GM12878 (cell line): ENCODE measurements at regions not wholly inside any gene's neighbourhood (a gene's known extent, or its start where the extent isn't known, plus 50 kb on each side); places are given as distances from the start of the nearest gene placed in this dataset.

Experiments
- DPF2 ChIP-seq: fragments of 450-650 bp; IDR thresholded peaks from 2 replicates; pipeline ENCODE4 v1.6.1; 2017; ENCODE audit warnings: mild to moderate bottlenecking
- ESRRA ChIP-seq: IDR thresholded peaks from 2 replicates; pipeline ENCODE4 v1.6.1; 2012; ENCODE audit warnings: mild to moderate bottlenecking, low read length, improper control_type of control experiment
- FOXM1 ChIP-seq: IDR thresholded peaks from 2 replicates; pipeline ENCODE4 v1.6.1; 2012; ENCODE audit warnings: low read depth, mild to moderate bottlenecking, inconsistent platforms, low read length, moderate library complexity
- IKZF1 ChIP-seq: fragments of 450-650 bp; conservative IDR thresholded peaks from 2 replicates; pipeline ENCODE4 v1.6.1; 2017; ENCODE audit warnings: antibody characterized with exemption, mild to moderate bottlenecking
- IRF5 ChIP-seq: fragments of 450-650 bp; IDR thresholded peaks from 2 replicates; pipeline ENCODE4 v1.6.1; 2017; ENCODE audit warnings: borderline replicate concordance
- JUNB ChIP-seq: IDR thresholded peaks from 2 replicates; pipeline ENCODE4 v1.6.1; 2016; ENCODE audit warnings: antibody characterized with exemption, mild to moderate bottlenecking
- NBN ChIP-seq: fragments of 450-650 bp; IDR thresholded peaks from 2 replicates; pipeline ENCODE4 v1.6.1; 2016
- PAX5 ChIP-seq: IDR thresholded peaks from 2 replicates; pipeline ENCODE4 v1.6.1; 2011; ENCODE audit warnings: low read depth, low read length, borderline replicate concordance
- SIX5 ChIP-seq: IDR thresholded peaks from 2 replicates; pipeline ENCODE4 v1.6.1; 2011; ENCODE audit warnings: mild to moderate bottlenecking, low read depth, low read length, moderate library complexity; ENCODE audit not compliant: severe bottlenecking
- SKIL ChIP-seq: fragments of 450-650 bp; IDR thresholded peaks from 2 replicates; pipeline ENCODE4 v1.6.1; 2017; ENCODE audit warnings: mild to moderate bottlenecking, low read depth, inconsistent platforms; ENCODE audit not compliant: poor library complexity, severe bottlenecking
- ZNF217 ChIP-seq: fragments of 450-650 bp; IDR thresholded peaks from 2 replicates; pipeline ENCODE4 v1.6.1; 2017; ENCODE audit warnings: antibody characterized with exemption, mild to moderate bottlenecking
- ZNF687 ChIP-seq: fragments of 450-650 bp; IDR thresholded peaks from 2 replicates; pipeline ENCODE4 v1.6.1; 2017; ENCODE audit warnings: mild to moderate bottlenecking, moderate library complexity
- TF ChIP-seq, protein P1 (sequence below): fragments of 450-650 bp; IDR thresholded peaks from 2 replicates; pipeline ENCODE4 v1.6.1; 2017; ENCODE audit warnings: low read depth, mild to moderate bottlenecking, moderate library complexity
- TF ChIP-seq, protein P2 (sequence below): IDR thresholded peaks from 2 replicates; pipeline ENCODE4 v1.6.1; 2011; ENCODE audit warnings: low read depth, low read length, improper control_type of control experiment, borderline replicate concordance
- TF ChIP-seq, protein P3 (sequence below), 3 experiments: IDR thresholded peaks in 2 of 3; conservative IDR thresholded peaks in 1 of 3; 2 replicates each; pipeline ENCODE4 v1.5.1; 2011; ENCODE audit warnings: low read depth in 3 of 3, low read length in 3 of 3, mild to moderate bottlenecking in 3 of 3, control low read depth in 2 of 3, moderate library complexity in 2 of 3, inconsistent platforms in 1 of 3, mixed read lengths in 1 of 3; ENCODE audit not compliant: control insufficient read depth in 2 of 3, insufficient read depth in 1 of 3; ENCODE audit errors: extremely low read depth in 1 of 3

- no peak for TF ChIP-seq ZNF687
- TF ChIP-seq, protein P1, sequence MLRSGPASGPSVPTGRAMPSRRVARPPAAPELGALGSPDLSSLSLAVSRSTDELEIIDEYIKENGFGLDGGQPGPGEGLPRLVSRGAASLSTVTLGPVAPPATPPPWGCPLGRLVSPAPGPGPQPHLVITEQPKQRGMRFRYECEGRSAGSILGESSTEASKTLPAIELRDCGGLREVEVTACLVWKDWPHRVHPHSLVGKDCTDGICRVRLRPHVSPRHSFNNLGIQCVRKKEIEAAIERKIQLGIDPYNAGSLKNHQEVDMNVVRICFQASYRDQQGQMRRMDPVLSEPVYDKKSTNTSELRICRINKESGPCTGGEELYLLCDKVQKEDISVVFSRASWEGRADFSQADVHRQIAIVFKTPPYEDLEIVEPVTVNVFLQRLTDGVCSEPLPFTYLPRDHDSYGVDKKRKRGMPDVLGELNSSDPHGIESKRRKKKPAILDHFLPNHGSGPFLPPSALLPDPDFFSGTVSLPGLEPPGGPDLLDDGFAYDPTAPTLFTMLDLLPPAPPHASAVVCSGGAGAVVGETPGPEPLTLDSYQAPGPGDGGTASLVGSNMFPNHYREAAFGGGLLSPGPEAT: peak; percentile 43; the same call in 1 of the 2 replicates
- TF ChIP-seq NBN: 0 out of 2 replicates have a peak, but pooled peaks have one; percentile 43
- TF ChIP-seq SIX5: no peak
- TF ChIP-seq, protein P2, sequence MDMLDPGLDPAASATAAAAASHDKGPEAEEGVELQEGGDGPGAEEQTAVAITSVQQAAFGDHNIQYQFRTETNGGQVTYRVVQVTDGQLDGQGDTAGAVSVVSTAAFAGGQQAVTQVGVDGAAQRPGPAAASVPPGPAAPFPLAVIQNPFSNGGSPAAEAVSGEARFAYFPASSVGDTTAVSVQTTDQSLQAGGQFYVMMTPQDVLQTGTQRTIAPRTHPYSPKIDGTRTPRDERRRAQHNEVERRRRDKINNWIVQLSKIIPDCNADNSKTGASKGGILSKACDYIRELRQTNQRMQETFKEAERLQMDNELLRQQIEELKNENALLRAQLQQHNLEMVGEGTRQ: no peak
- TF ChIP-seq DPF2: peak; percentile 74; the same call in 1 of the 2 replicates
- peak; percentile 53 for TF ChIP-seq SKIL
- TF ChIP-seq JUNB: peak; percentile 54
- no peak for TF ChIP-seq ESRRA
- 0 out of 2 replicates have a peak, but pooled peaks have one; percentile 38 for TF ChIP-seq FOXM1
- TF ChIP-seq, protein P3, sequence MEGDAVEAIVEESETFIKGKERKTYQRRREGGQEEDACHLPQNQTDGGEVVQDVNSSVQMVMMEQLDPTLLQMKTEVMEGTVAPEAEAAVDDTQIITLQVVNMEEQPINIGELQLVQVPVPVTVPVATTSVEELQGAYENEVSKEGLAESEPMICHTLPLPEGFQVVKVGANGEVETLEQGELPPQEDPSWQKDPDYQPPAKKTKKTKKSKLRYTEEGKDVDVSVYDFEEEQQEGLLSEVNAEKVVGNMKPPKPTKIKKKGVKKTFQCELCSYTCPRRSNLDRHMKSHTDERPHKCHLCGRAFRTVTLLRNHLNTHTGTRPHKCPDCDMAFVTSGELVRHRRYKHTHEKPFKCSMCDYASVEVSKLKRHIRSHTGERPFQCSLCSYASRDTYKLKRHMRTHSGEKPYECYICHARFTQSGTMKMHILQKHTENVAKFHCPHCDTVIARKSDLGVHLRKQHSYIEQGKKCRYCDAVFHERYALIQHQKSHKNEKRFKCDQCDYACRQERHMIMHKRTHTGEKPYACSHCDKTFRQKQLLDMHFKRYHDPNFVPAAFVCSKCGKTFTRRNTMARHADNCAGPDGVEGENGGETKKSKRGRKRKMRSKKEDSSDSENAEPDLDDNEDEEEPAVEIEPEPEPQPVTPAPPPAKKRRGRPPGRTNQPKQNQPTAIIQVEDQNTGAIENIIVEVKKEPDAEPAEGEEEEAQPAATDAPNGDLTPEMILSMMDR (IDR thresholded peaks at IDR 0.05 in 2 of 3, conservative IDR thresholded peaks at IDR 0.05 in 1 of 3; ENCODE audit: control insufficient read depth in 2 of 3, extremely low read depth in 1 of 3, insufficient read depth in 1 of 3, low read depth in 3 of 3, low read length in 3 of 3): no peak
- no peak for TF ChIP-seq PAX5
- no peak for TF ChIP-seq IRF5
- TF ChIP-seq IKZF1: peak; percentile 78
- TF ChIP-seq ZNF217: peak; percentile 80; the same call in 1 of the 2 replicates
These were observed 51.0 kb upstream of the EML4 start (continued) for GRCh38 chr2:42117923-42118753.
